Breast epithelium (tissue), 4 donors: ENCODE measurements at regions not wholly inside any gene's neighbourhood (a gene's known extent, or its start where the extent isn't known, plus 50 kb on each side); places are given as distances from the start of the nearest gene placed in this dataset.

Experiments
- DNase-seq, 2 donors: peaks; one replicate each; pipeline ENCODE4 v3.0.0-alpha.2; 2019; ENCODE audit warnings: low spot score in 2 of 2
- H3K27ac ChIP-seq, 2 donors: fragments of 200-600 bp; sonication (generic) in 1 of 2; one replicate each; pipeline ENCODE4 v1.5.1; 2016 to 2019; ENCODE audit warnings: mild to moderate bottlenecking in 1 of 2
- H3K27me3 ChIP-seq, 2 donors: fragments of 200-600 bp; sonication (generic) in 1 of 2; one replicate each; pipeline versions ENCODE4 v1.5.1 to v1.6.0; 2017 to 2019; ENCODE audit warnings: control low read depth in 1 of 2, mild to moderate bottlenecking in 1 of 2
- H3K36me3 ChIP-seq: fragments of 200-600 bp; one replicate; pipeline ENCODE4 v1.5.1; 2019
- H3K4me1 ChIP-seq, 2 donors: fragments of 200-600 bp; sonication (generic); one replicate each; pipeline ENCODE4 v1.5.1; 2016 to 2019; ENCODE audit warnings: control low read depth in 1 of 2
- H3K4me3 ChIP-seq, 3 donors: fragments of 200-600 bp; sonication (generic); 1 replicate in 2 of 3; 2 replicates in 1 of 3; pipeline ENCODE4 v1.5.1; 2016 to 2019; ENCODE audit warnings: mild to moderate bottlenecking in 3 of 3, moderate library complexity in 2 of 3
- H3K9me3 ChIP-seq, 2 donors: fragments of 200-600 bp; sonication (generic) in 1 of 2; one replicate each; pipeline ENCODE4 v1.5.1; 2016 to 2019; ENCODE audit warnings: control low read depth in 1 of 2
- POLR2A ChIP-seq: fragments of 450-650 bp; IDR thresholded peaks from one replicate; pipeline ENCODE4 v1.6.1; 2016; ENCODE audit warnings: antibody characterized with exemption, mild to moderate bottlenecking, moderate library complexity
- POLR2AphosphoS5 ChIP-seq, 3 donors: sonication (generic); formaldehyde crosslinking; IDR thresholded peaks; one replicate each; pipeline ENCODE4 v1.6.1; 2017; ENCODE audit warnings: antibody characterized with exemption in 3 of 3
- intact Hi-C: fragments of 100-400 bp; cut with DNase I; formaldehyde crosslinking; loops from one replicate; pipeline ENCODE4 v1.15.1; 2023; ENCODE audit warnings: low total_unique reads
- TF ChIP-seq, protein P1 (sequence below), 3 donors: fragments of 450-650 bp; IDR thresholded peaks; one replicate each; pipeline ENCODE4 v1.5.1; 2016 to 2017; ENCODE audit warnings: antibody characterized with exemption in 3 of 3, mild to moderate bottlenecking in 3 of 3, moderate library complexity in 3 of 3

DNA sequence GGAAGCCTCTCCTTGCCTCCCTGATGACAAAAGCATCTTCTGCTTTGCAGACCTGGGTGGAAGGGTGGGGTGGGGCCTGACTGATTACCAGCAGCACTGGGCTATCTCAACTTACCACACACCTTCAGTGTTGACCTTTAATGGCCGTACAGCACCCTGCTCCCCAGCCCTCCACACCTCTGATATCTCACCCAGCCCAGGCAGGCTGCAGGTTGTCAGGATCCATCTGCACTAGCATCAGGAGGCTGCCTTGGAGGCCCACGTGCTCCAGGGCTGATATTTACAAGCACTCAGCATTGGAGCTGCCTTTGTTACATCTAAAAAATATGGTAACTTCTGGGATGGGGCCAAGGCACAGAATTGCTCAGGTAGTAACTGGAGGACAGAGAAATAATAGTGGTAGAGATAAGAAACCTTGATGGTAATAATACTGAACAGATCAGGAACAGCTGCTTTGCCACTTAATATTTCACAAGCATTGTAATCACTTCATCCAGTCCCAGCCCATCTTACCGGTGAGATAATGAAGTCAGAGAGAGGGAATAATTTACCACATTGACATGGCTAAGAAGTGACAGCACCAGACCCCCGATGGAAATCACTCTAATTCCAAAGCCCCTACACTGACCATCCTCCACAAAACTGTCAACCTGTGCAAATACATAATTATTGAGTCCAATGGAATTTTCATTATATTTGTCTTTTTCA lies 125.2 kb upstream of the RFLNA start:
- no peaks in the 10 kb centered on the region for H3K36me3 ChIP-seq
- no peaks in the 10 kb centered on the region for H3K27me3 ChIP-seq
- H3K4me3 ChIP-seq = no peak overlapping the region
- no peaks in the 10 kb centered on the region for H3K4me1 ChIP-seq
- TF ChIP-seq, protein P1, sequence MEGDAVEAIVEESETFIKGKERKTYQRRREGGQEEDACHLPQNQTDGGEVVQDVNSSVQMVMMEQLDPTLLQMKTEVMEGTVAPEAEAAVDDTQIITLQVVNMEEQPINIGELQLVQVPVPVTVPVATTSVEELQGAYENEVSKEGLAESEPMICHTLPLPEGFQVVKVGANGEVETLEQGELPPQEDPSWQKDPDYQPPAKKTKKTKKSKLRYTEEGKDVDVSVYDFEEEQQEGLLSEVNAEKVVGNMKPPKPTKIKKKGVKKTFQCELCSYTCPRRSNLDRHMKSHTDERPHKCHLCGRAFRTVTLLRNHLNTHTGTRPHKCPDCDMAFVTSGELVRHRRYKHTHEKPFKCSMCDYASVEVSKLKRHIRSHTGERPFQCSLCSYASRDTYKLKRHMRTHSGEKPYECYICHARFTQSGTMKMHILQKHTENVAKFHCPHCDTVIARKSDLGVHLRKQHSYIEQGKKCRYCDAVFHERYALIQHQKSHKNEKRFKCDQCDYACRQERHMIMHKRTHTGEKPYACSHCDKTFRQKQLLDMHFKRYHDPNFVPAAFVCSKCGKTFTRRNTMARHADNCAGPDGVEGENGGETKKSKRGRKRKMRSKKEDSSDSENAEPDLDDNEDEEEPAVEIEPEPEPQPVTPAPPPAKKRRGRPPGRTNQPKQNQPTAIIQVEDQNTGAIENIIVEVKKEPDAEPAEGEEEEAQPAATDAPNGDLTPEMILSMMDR (IDR thresholded peaks at IDR 0.05) = no peak
- no peak for TF ChIP-seq POLR2AphosphoS5 (IDR thresholded peaks at IDR 0.05)
- TF ChIP-seq POLR2A = no peak
- H3K27ac ChIP-seq = no peak overlapping the region
- DNase-seq = no peak
- H3K9me3 ChIP-seq = no peaks in the 10 kb centered on the region
- intact Hi-C loops = no loop called here

DNA sequence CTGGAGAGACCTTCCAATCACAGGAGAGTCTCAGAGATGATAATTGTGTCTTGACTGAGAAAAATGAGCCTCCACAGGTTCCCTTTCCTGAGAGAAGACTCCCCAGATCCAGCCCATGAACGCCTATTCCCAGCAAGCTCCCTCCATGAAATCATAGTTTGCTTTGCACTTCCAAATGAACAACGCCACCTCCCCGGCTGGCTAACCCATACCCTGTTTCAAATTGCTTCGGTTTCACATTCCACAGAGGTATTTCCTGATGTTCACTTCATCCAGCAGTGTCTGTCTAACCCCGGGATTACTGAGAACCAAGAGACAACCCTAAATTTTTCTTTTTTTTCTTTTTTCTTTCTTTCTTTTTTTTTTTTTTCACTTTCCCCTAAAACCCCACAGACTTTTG lies 124.1 kb upstream of the RFLNA start:
- H3K9me3 ChIP-seq = no peaks in the 10 kb centered on the region
- DNase-seq = no peak
- no peak overlapping the region for H3K4me3 ChIP-seq
- no peak for TF ChIP-seq POLR2AphosphoS5 (IDR thresholded peaks at IDR 0.05)
- TF ChIP-seq, protein P1 (IDR thresholded peaks at IDR 0.05) = no peak
- no peak for TF ChIP-seq POLR2A
- no peaks in the 10 kb centered on the region for H3K4me1 ChIP-seq
- H3K27ac ChIP-seq = no peak overlapping the region
- no peaks in the 10 kb centered on the region for H3K27me3 ChIP-seq
- intact Hi-C loops = no loop called here
- no peaks in the 10 kb centered on the region for H3K36me3 ChIP-seq

GRCh38 chr12:124171231-124171979 lies 123.5 kb upstream of the RFLNA start:
- no peak for DNase-seq
- intact Hi-C loops = no loop called here
- TF ChIP-seq POLR2AphosphoS5 (IDR thresholded peaks at IDR 0.05) (no peak), POLR2A (no peak)
- TF ChIP-seq, protein P1 (IDR thresholded peaks at IDR 0.05) = no peak

GRCh38 chr12:124172636-124173035 lies 122.3 kb upstream of the RFLNA start:
- Histone ChIP-seq H3K4me1 (no peaks in the 10 kb centered on the region), H3K9me3 (no peaks in the 10 kb centered on the region), H3K27me3 (no peaks in the 10 kb centered on the region), H3K27ac (no peak overlapping the region), H3K36me3 (no peaks in the 10 kb centered on the region), H3K4me3 (no peak overlapping the region)
- no peak for DNase-seq
- intact Hi-C loops = no loop called here
- TF ChIP-seq POLR2A (no peak), POLR2AphosphoS5 (IDR thresholded peaks at IDR 0.05) (no peak)
- TF ChIP-seq, protein P1 (IDR thresholded peaks at IDR 0.05) = no peak

More at GRCh38 chr12:124171231-124171979, 123.5 kb upstream of the RFLNA start:
- Histone ChIP-seq H3K27ac (no peak overlapping the region), H3K9me3 (no peaks in the 10 kb centered on the region), H3K4me3 (no peak overlapping the region), H3K27me3 (no peaks in the 10 kb centered on the region), H3K4me1 (no peaks in the 10 kb centered on the region), H3K36me3 (no peaks in the 10 kb centered on the region)

DNA sequence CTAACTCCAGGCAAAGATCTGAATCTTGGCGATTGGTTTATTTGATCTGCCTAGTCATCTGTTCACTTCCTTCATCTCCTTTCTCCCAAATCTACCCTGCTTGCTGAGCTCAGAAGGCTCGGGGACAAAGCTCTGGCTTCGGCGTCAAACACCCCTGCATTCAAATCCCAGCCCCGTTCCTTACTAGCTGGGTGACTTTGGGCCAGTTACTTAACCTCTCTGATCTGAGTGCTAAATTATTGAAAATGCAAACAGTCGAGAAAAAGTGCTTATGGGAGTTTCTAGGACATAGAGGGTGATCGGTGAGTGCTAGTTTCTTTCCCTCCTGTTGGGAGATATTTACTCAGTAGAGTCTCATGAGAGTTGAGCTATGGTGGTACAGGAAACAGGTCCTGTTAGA lies 121.2 kb upstream of the RFLNA start:
- intact Hi-C loops = no loop called here
- Histone ChIP-seq H3K4me3 (no peak overlapping the region), H3K27me3 (no peaks in the 10 kb centered on the region), H3K27ac (no peak overlapping the region), H3K9me3 (no peaks in the 10 kb centered on the region), H3K36me3 (no peaks in the 10 kb centered on the region), H3K4me1 (no peaks in the 10 kb centered on the region)
- DNase-seq = no peak
- TF ChIP-seq POLR2AphosphoS5 (IDR thresholded peaks at IDR 0.05) (no peak), POLR2A (no peak)
- TF ChIP-seq, protein P1 (IDR thresholded peaks at IDR 0.05) = no peak
